Upper lobe of left lung (tissue), 6 donors: ENCODE measurements at regions not wholly inside any gene's neighbourhood (a gene's known extent, or its start where the extent isn't known, plus 50 kb on each side); places are given as distances from the start of the nearest gene placed in this dataset.
A peak's percentile ranks its signal among the peaks of the same experiment; 100 is the strongest.
"Not testable (repeated sequence)": the region's sequence is repeated elsewhere in the genome, so short reads cannot be mapped to it uniquely, and the experiment has no call there.

Experiments
- ATAC-seq, 2 donors: fragments of 200-7000 bp; cut with Tn5 transposase; one replicate each; pipeline ENCODE4 v1.9.1; 2022; ENCODE audit warnings: mild to moderate bottlenecking in 2 of 2, moderate library complexity in 2 of 2; ENCODE audit not compliant: low FRiP score in 2 of 2
- DNase-seq, 2 donors: peaks; one replicate each; pipeline ENCODE4 v3.0.0-alpha.2; 2019 to 2020
- H3K27ac ChIP-seq, 4 donors: fragments of 200-600 bp; sonication (generic); one replicate each; pipeline ENCODE4 v1.5.1; 2016 to 2019
- H3K27me3 ChIP-seq, 4 donors: fragments of 200-600 bp; sonication (generic); one replicate each; pipeline ENCODE4 v1.5.1; 2017 to 2019
- H3K36me3 ChIP-seq, 4 donors: fragments of 200-600 bp; sonication (generic); one replicate each; pipeline ENCODE4 v1.5.1; 2016 to 2019
- H3K4me1 ChIP-seq, 4 donors: fragments of 200-600 bp; sonication (generic); one replicate each; pipeline ENCODE4 v1.5.1; 2018 to 2019
- H3K4me3 ChIP-seq, 4 donors: fragments of 200-600 bp; sonication (generic); one replicate each; pipeline ENCODE4 v1.5.1; 2017 to 2019; ENCODE audit warnings: mild to moderate bottlenecking in 2 of 4, moderate library complexity in 1 of 4
- H3K9me3 ChIP-seq, 4 donors: fragments of 200-600 bp; sonication (generic); one replicate each; pipeline ENCODE4 v1.5.1; 2018 to 2019
- CTCF ChIP-seq, 6 experiments: fragments of 450-650 bp in 4 of 6; fragments of 200-600 bp in 2 of 6; sonication (generic) in 2 of 6; IDR thresholded peaks; one replicate each; pipeline ENCODE4 v1.5.1; 2016 to 2019; ENCODE audit warnings: antibody characterized with exemption in 6 of 6
- EP300 ChIP-seq, 4 donors: sonication (generic); formaldehyde crosslinking; IDR thresholded peaks; one replicate each; pipeline ENCODE4 v1.5.1; 2017; ENCODE audit warnings: antibody characterized with exemption in 4 of 4, control low read depth in 2 of 4
- POLR2A ChIP-seq, 4 donors: fragments of 450-650 bp; IDR thresholded peaks; one replicate each; pipeline ENCODE4 v1.5.1; 2016 to 2017; ENCODE audit warnings: antibody characterized with exemption in 4 of 4, mild to moderate bottlenecking in 2 of 4
- POLR2AphosphoS5 ChIP-seq, 2 donors: sonication (generic); formaldehyde crosslinking; IDR thresholded peaks; one replicate each; pipeline ENCODE4 v1.5.1; 2017; ENCODE audit warnings: antibody characterized with exemption in 2 of 2
- WGBS, 2 donors: methylation state at CpG; one replicate each; pipeline ENCODE4 v1.1.5; 2017 to 2018; 5-methylcytosine and 5-hydroxymethylcytosine counted together
- donor health status: DM: no; HTN: no; CAD: no; lungs with moderate emphysema.
- donor health status: DM: no; HTN: yes; CAD: no; lungs with severe emphysema.

GRCh38 chr10:118423800-118424442, 81.8 kb upstream of the FAM204A start:
- H3K36me3 ChIP-seq = no peaks in the 10 kb centered on the region
- H3K27ac ChIP-seq = no peak overlapping the region
- H3K4me1 ChIP-seq = no peaks in the 10 kb centered on the region
- TF ChIP-seq CTCF (IDR thresholded peaks at IDR 0.05) (peak; percentile 35 to 76 (median 50)), POLR2A (IDR thresholded peaks at IDR 0.05) (no peak), EP300 (IDR thresholded peaks at IDR 0.05) (no peak), POLR2AphosphoS5 (IDR thresholded peaks at IDR 0.05) (no peak)
- H3K27me3 ChIP-seq = no peaks in the 10 kb centered on the region
- H3K4me3 ChIP-seq = no peak overlapping the region
- H3K9me3 ChIP-seq = no peaks in the 10 kb centered on the region
- peak; percentile 82 to 93 for ATAC-seq
- WGBS, 2 donors = 15 to 35% methylated on average over 15 of the region's 15 CpGs
- DNase-seq = peak in 1 of 2 donors; percentile 57

GRCh38 chr10:118422241-118422640, 80.1 kb upstream of the FAM204A start:
- WGBS, 2 donors = 86 to 89% methylated on average over 7 of the region's 7 CpGs
- TF ChIP-seq EP300 (IDR thresholded peaks at IDR 0.05) (no peak), POLR2A (IDR thresholded peaks at IDR 0.05) (no peak), POLR2AphosphoS5 (IDR thresholded peaks at IDR 0.05) (no peak)
- no peaks in the 10 kb centered on the region for H3K9me3 ChIP-seq
- DNase-seq (no peak), ATAC-seq (no peak)
- H3K4me3 ChIP-seq = no peak overlapping the region
- H3K27ac ChIP-seq = no peak overlapping the region
- H3K27me3 ChIP-seq = no peaks in the 10 kb centered on the region
- no peaks in the 10 kb centered on the region for H3K4me1 ChIP-seq
- H3K36me3 ChIP-seq = no peaks in the 10 kb centered on the region

GRCh38 chr10:118420049-118420448, 77.9 kb upstream of the FAM204A start:
- 81 to 100% methylated on average over 2 of the region's 2 CpGs for WGBS, 2 donors
- H3K27me3 ChIP-seq, H3K27ac ChIP-seq, H3K9me3 ChIP-seq, DNase-seq, H3K4me3 ChIP-seq, H3K4me1 ChIP-seq, ATAC-seq, H3K36me3 ChIP-seq: not testable (repeated sequence)

- H3K27ac ChIP-seq = no peak overlapping the region
- WGBS, 2 donors = 58 to 60% methylated on average over 8 of the region's 8 CpGs
- H3K4me1 ChIP-seq = no peaks in the 10 kb centered on the region
- no peak for DNase-seq
- H3K36me3 ChIP-seq = no peaks in the 10 kb centered on the region
- no peaks in the 10 kb centered on the region for H3K27me3 ChIP-seq
- ATAC-seq = no peak
- no peak overlapping the region for H3K4me3 ChIP-seq
- peak in 1 of 4 donors; percentile 27 for TF ChIP-seq EP300 (IDR thresholded peaks at IDR 0.05)
- TF ChIP-seq POLR2A (IDR thresholded peaks at IDR 0.05) = no peak
- no peaks in the 10 kb centered on the region for H3K9me3 ChIP-seq
Measured at GRCh38 chr10:118412932-118413331, 70.8 kb upstream of the FAM204A start.

- no peak for DNase-seq
- Histone ChIP-seq H3K4me3 (no peak overlapping the region), H3K36me3 (no peaks in the 10 kb centered on the region), H3K9me3 (no peaks in the 10 kb centered on the region), H3K27me3 (no peaks in the 10 kb centered on the region), H3K27ac (no peak overlapping the region), H3K4me1 (peaks cover 0 to under 1% (median 0%) of the 10 kb centered on the region in 4 donors)
- ATAC-seq = no peak
- 69 to 75% methylated on average over 8 of the region's 8 CpGs for WGBS, 2 donors
- TF ChIP-seq EP300 (IDR thresholded peaks at IDR 0.05) = no peak
- no peak for TF ChIP-seq CTCF (IDR thresholded peaks at IDR 0.05)
- TF ChIP-seq POLR2A (IDR thresholded peaks at IDR 0.05) = no peak
- TF ChIP-seq POLR2AphosphoS5 (IDR thresholded peaks at IDR 0.05) = no peak
Measured at GRCh38 chr10:118412132-118412760, 70.1 kb upstream of the FAM204A start.

- Histone ChIP-seq H3K4me1 (peaks cover 0 to 10% (median 2%) of the 10 kb centered on the region in 4 donors), H3K36me3 (no peaks in the 10 kb centered on the region), H3K9me3 (no peaks in the 10 kb centered on the region), H3K4me3 (no peak overlapping the region), H3K27ac (no peak overlapping the region), H3K27me3 (no peaks in the 10 kb centered on the region)
- no peak for TF ChIP-seq POLR2AphosphoS5 (IDR thresholded peaks at IDR 0.05)
- TF ChIP-seq EP300 (IDR thresholded peaks at IDR 0.05) = no peak
- no peak for TF ChIP-seq POLR2A (IDR thresholded peaks at IDR 0.05)
- TF ChIP-seq CTCF (IDR thresholded peaks at IDR 0.05) = no peak
- DNase-seq = no peak
- WGBS, 2 donors = 70 to 76% methylated on average over 6 of the region's 6 CpGs
- no peak for ATAC-seq
Measured at GRCh38 chr10:118409295-118409694, 67.2 kb upstream of the FAM204A start.
